ENCODE measurements at regions not wholly inside any gene's neighbourhood (a gene's known extent, or its start where the extent isn't known, plus 50 kb on each side); places are given as distances from the start of the nearest gene placed in this dataset.

- no peak for TF ChIP-seq POLR2A (IDR thresholded peaks at IDR 0.05; ENCODE audit: low read length)
- TF ChIP-seq ZSCAN20 (CRISPR knock-in tag; IDR thresholded peaks at IDR 0.05) = no peak
- no peak for TF ChIP-seq MAZ (IDR thresholded peaks at IDR 0.05; ENCODE audit: borderline replicate concordance, low read depth, low read length)
- TF ChIP-seq SMC3 (IDR thresholded peaks at IDR 0.05) = no peak
- TF ChIP-seq CTCF (IDR thresholded peaks at IDR 0.05) = no peak; the same call in 2 of the 3 replicates
Observed at GRCh38 chr4:130563889-130564418, 1468.0 kb downstream of the C4orf33 start.

Data from A549 (cell line).